Heart left ventricle (tissue), 16 donors: ENCODE measurements at regions not wholly inside any gene's neighbourhood (a gene's known extent, or its start where the extent isn't known, plus 50 kb on each side); places are given as distances from the start of the nearest gene placed in this dataset.
"Not testable (repeated sequence)": the region's sequence is repeated elsewhere in the genome, so short reads cannot be mapped to it uniquely, and the experiment has no call there.

ENCODE experiments used
- ATAC-seq, 4 donors: fragments of 200-7000 bp; cut with Tn5 transposase; one replicate each; pipeline ENCODE4 v1.9.1; 2020 to 2022; ENCODE audit warnings: moderate library complexity in 4 of 4, mild to moderate bottlenecking in 3 of 4, moderate number of reproducible peaks in 1 of 4
- DNase-seq, 5 donors: peaks; one replicate each; pipeline ENCODE4 v3.0.0-alpha.2; 2020
- H3K27ac ChIP-seq, 12 donors: fragments of 200-600 bp; sonication (generic) in 4 of 12; one replicate each; pipeline versions ENCODE4 v1.5.0 to v1.8.0; 2016 to 2022; ENCODE audit warnings: mild to moderate bottlenecking in 2 of 12
- H3K27me3 ChIP-seq, 9 donors: fragments of 200-600 bp; sonication (generic) in 2 of 9; one replicate each; pipeline versions ENCODE4 v1.5.1 to v1.8.0; 2016 to 2022; ENCODE audit warnings: mild to moderate bottlenecking in 3 of 9
- H3K36me3 ChIP-seq, 9 donors: fragments of 200-600 bp; sonication (generic) in 2 of 9; one replicate each; pipeline versions ENCODE4 v1.5.0 to v1.8.0; 2018 to 2022; ENCODE audit warnings: mild to moderate bottlenecking in 2 of 9
- H3K4me1 ChIP-seq, 12 donors: fragments of 200-600 bp; sonication (generic) in 4 of 12; one replicate each; pipeline versions ENCODE4 v1.5.0 to v1.8.0; 2016 to 2022; ENCODE audit warnings: mild to moderate bottlenecking in 3 of 12
- H3K4me3 ChIP-seq, 12 donors: fragments of 200-600 bp; sonication (generic) in 4 of 12; one replicate each; pipeline versions ENCODE4 v1.5.0 to v1.8.0; 2017 to 2022; ENCODE audit warnings: mild to moderate bottlenecking in 9 of 12, moderate library complexity in 4 of 12
- H3K9me3 ChIP-seq, 12 donors: fragments of 200-600 bp; sonication (generic) in 4 of 12; one replicate each; pipeline versions ENCODE4 v1.5.0 to v1.8.0; 2016 to 2022; ENCODE audit warnings: mild to moderate bottlenecking in 1 of 12
- CTCF ChIP-seq, 12 donors: fragments of 200-600 bp; sonication (generic) in 4 of 12; IDR thresholded peaks; one replicate each; pipeline versions ENCODE4 v1.5.0 to v1.8.0; 2018 to 2022; ENCODE audit warnings: antibody characterized with exemption in 12 of 12, mild to moderate bottlenecking in 5 of 12
- POLR2A ChIP-seq, 2 donors: fragments of 450-650 bp; IDR thresholded peaks; one replicate each; pipeline ENCODE4 v1.6.1; 2017; ENCODE audit warnings: antibody characterized with exemption in 2 of 2, mild to moderate bottlenecking in 2 of 2, moderate library complexity in 2 of 2
- WGBS, 4 donors: extraction: QIAGEN DNeasy Blood & Tissue Kit in 2 of 4; methylation state at CpG; one replicate each; pipeline versions ENCODE4 v1.1.5 to v1.1.7; 2013 to 2018; 5-methylcytosine and 5-hydroxymethylcytosine counted together
- intact Hi-C, 10 donors: fragments of 100-400 bp; cut with DNase I; formaldehyde crosslinking; loops; one replicate each; pipeline versions ENCODE4 v1.11.1 to v1.14.2; 2022
- donor health status: ischemic (EF 13 %, LVEDD 7.1; RV severe dilation, severe dysfunction).
- donor health status: healthy with polysubstance abuse.
- donor health status: DM: no; HTN: yes; CAD: no.
- donor health status: DM: no; HTN: no; CAD: no.
- donor health status: ischemic (EF 25% LVEDD 6.9; RV normal size, moderate dysfunction).
- donor health status: ischemic (EF 25% LVEDD 5.7; RV mildly dilated, moderate dysfunction).
- donor health status: healthy.
- donor health status: DM: yes; HTN: yes; CAD: no.
- donor health status: ischemic (EF 35%, LVEDD 5.7; RV mildly dilated, moderate dysfunction).
- donor health status: nonischemic (EF 11% LVEDD 7.7; RV severe dilation, severe dysfunction).
- donor health status: DM: yes; HTN: yes; CAD: no.
- donor health status: PGD.
- donor health status: ischemic (EF 29% LVEDD 5.4; RV normal size, mild dysfunction).
- donor health status: nonischemic (EF 23%, LVEDD 6.1; RV moderate dilation, normal function).

GRCh38 chr5:29143266-29143665 lies 2050.2 kb upstream of the CDH6 start:
- H3K4me1 ChIP-seq, result no peaks in the 10 kb centered on the region
- no peak for ATAC-seq
- intact Hi-C loops, result no loop called here
- H3K4me3 ChIP-seq, result no peak overlapping the region
- no peak overlapping the region for H3K27ac ChIP-seq
- no peaks in the 10 kb centered on the region for H3K36me3 ChIP-seq
- TF ChIP-seq CTCF (IDR thresholded peaks at IDR 0.05) (no peak), POLR2A (IDR thresholded peaks at IDR 0.05) (no peak)
- no peak for DNase-seq
- H3K9me3 ChIP-seq, result no peaks in the 10 kb centered on the region
- H3K27me3 ChIP-seq, result no peaks in the 10 kb centered on the region
- WGBS, 4 donors, result 48 to 93% (median 64%) methylated on average over 1 of the region's 1 CpG

- Histone ChIP-seq H3K36me3 (no peaks in the 10 kb centered on the region), H3K4me3 (no peak overlapping the region), H3K27ac (no peak overlapping the region), H3K4me1 (no peaks in the 10 kb centered on the region), H3K9me3 (peaks cover 0 to 21% (median 0%) of the 10 kb centered on the region in 12 donors), H3K27me3 (no peaks in the 10 kb centered on the region)
- intact Hi-C loops, result no loop called here
- ATAC-seq (no peak), DNase-seq (no peak)
- TF ChIP-seq POLR2A (IDR thresholded peaks at IDR 0.05) (no peak), CTCF (IDR thresholded peaks at IDR 0.05) (no peak)
- 70 to 85% (median 77%) methylated on average over 2 of the region's 2 CpGs for WGBS, 4 donors
These were observed 2059.1 kb upstream of the CDH6 start for GRCh38 chr5:29134418-29134817.

GRCh38 chr5:29131285-29131684 lies 2062.2 kb upstream of the CDH6 start:
- TF ChIP-seq CTCF (IDR thresholded peaks at IDR 0.05) (no peak), POLR2A (IDR thresholded peaks at IDR 0.05) (no peak)
- intact Hi-C loops, result no loop called here
- Histone ChIP-seq H3K27me3 (no peaks in the 10 kb centered on the region), H3K4me3 (no peak overlapping the region), H3K4me1 (no peaks in the 10 kb centered on the region), H3K27ac (no peak overlapping the region), H3K36me3 (no peaks in the 10 kb centered on the region), H3K9me3 (peaks cover 0 to 24% (median 0%) of the 10 kb centered on the region in 12 donors)
- ATAC-seq (no peak), DNase-seq (no peak)
- 53 to 64% (median 60%) methylated on average over 2 of the region's 2 CpGs for WGBS, 4 donors

GRCh38 chr5:29130786-29131185 lies 2062.7 kb upstream of the CDH6 start:
- TF ChIP-seq CTCF (IDR thresholded peaks at IDR 0.05) (no peak), POLR2A (IDR thresholded peaks at IDR 0.05) (no peak)
- 83 to 93% (median 89%) methylated on average over 2 of the region's 2 CpGs for WGBS, 4 donors

GRCh38 chr5:29127524-29128156 lies 2065.8 kb upstream of the CDH6 start:
- intact Hi-C loops, H3K36me3 ChIP-seq, H3K4me1 ChIP-seq, ATAC-seq, H3K4me3 ChIP-seq, H3K27me3 ChIP-seq, H3K27ac ChIP-seq: not testable (repeated sequence)
- 94 to 97% (median 95%) methylated on average over 15 to 32 of the region's 32 CpGs for WGBS, 4 donors
- DNase-seq, result peak in 1 of 5 donors; percentile 19
- peaks cover 0 to 12% (median 0%) of the 10 kb centered on the region in 12 donors for H3K9me3 ChIP-seq

More at GRCh38 chr5:29130786-29131185, 2062.7 kb upstream of the CDH6 start:
- DNase-seq (no peak), ATAC-seq (no peak)
- Histone ChIP-seq H3K27me3 (no peaks in the 10 kb centered on the region), H3K9me3 (peaks cover 0 to 24% (median 0%) of the 10 kb centered on the region in 12 donors), H3K27ac (no peak overlapping the region), H3K36me3 (no peaks in the 10 kb centered on the region), H3K4me1 (no peaks in the 10 kb centered on the region), H3K4me3 (no peak overlapping the region)
- intact Hi-C loops, result no loop called here

- H3K4me1 ChIP-seq, ATAC-seq, H3K27ac ChIP-seq, H3K36me3 ChIP-seq, intact Hi-C loops, H3K27me3 ChIP-seq, H3K9me3 ChIP-seq, DNase-seq, H3K4me3 ChIP-seq: not testable (repeated sequence)
- 87 to 90% (median 90%) methylated on average over 14 of the region's 14 CpGs for WGBS, 4 donors
These were observed 2067.0 kb upstream of the CDH6 start for GRCh38 chr5:29126462-29126861.
